HepG2 (cell line): ENCODE measurements at regions not wholly inside any gene's neighbourhood (a gene's known extent, or its start where the extent isn't known, plus 50 kb on each side); places are given as distances from the start of the nearest gene placed in this dataset.

Experiments
- BRD4 ChIP-seq: sonication (generic); formaldehyde crosslinking; IDR thresholded peaks from 2 replicates; pipeline ENCODE4 v1.4.0; 2020; ENCODE audit warnings: missing genetic modification reagents
- CTCF ChIP-seq: sonication (generic); formaldehyde crosslinking; IDR thresholded peaks from 2 replicates; pipeline ENCODE4 v1.5.0; 2020; ENCODE audit warnings: mild to moderate bottlenecking, missing genetic modification reagents, moderate library complexity
- ETS1 ChIP-seq: sonication (generic); formaldehyde crosslinking; IDR thresholded peaks from 2 replicates; pipeline ENCODE4 v1.4.0; 2020; ENCODE audit warnings: missing genetic modification reagents
- EZH2 ChIP-seq: conservative IDR thresholded peaks from 2 replicates; pipeline ENCODE4 v1.6.1; 2012; ENCODE audit warnings: mild to moderate bottlenecking, low read depth, low read length, moderate library complexity
- KDM1A ChIP-seq: IDR thresholded peaks from 2 replicates; pipeline ENCODE4 v1.6.1; 2016; ENCODE audit warnings: missing compliant biosample characterization
- MXD1 ChIP-seq: sonication (generic); formaldehyde crosslinking; IDR thresholded peaks from 2 replicates; pipeline ENCODE4 v1.4.0; 2020; ENCODE audit warnings: mild to moderate bottlenecking, missing genetic modification reagents
- PRDM10 ChIP-seq: sonication (generic); formaldehyde crosslinking; IDR thresholded peaks from 2 replicates; pipeline ENCODE4 v1.4.0; 2020; ENCODE audit warnings: low read depth, missing genetic modification reagents
- SMAD1 ChIP-seq: sonication (generic); formaldehyde crosslinking; IDR thresholded peaks from 2 replicates; pipeline ENCODE4 v1.4.0; 2020; ENCODE audit warnings: missing genetic modification reagents, low read depth, mild to moderate bottlenecking, borderline replicate concordance
- XRCC5 ChIP-seq: fragments of 200-400 bp; formaldehyde crosslinking; optimal IDR thresholded peaks from 2 replicates; pipeline ENCODE3; 2017; ENCODE audit warnings: mild to moderate bottlenecking, low read length
- ZFX ChIP-seq: sonication (generic); formaldehyde crosslinking; IDR thresholded peaks from 2 replicates; pipeline ENCODE4 v1.4.0; 2020; ENCODE audit warnings: mild to moderate bottlenecking, low read depth, missing genetic modification reagents, moderate library complexity
- ZNF274 ChIP-seq: sonication (generic); formaldehyde crosslinking; IDR thresholded peaks from 2 replicates; pipeline ENCODE4 v1.5.1; 2020; ENCODE audit warnings: mild to moderate bottlenecking, missing genetic modification reagents
- ZNF510 ChIP-seq: sonication (generic); formaldehyde crosslinking; IDR thresholded peaks from 2 replicates; pipeline ENCODE4 v1.4.0; 2020; ENCODE audit warnings: low read depth, mild to moderate bottlenecking, missing genetic modification reagents
- ZNF766 ChIP-seq: sonication (generic); formaldehyde crosslinking; IDR thresholded peaks from 2 replicates; pipeline ENCODE4 v1.5.0; 2020; ENCODE audit warnings: missing genetic modification reagents, borderline replicate concordance
- ZSCAN30 ChIP-seq: sonication (generic); formaldehyde crosslinking; IDR thresholded peaks from 2 replicates; pipeline ENCODE4 v1.5.0; 2020; ENCODE audit warnings: mild to moderate bottlenecking, missing genetic modification reagents

- TF ChIP-seq CTCF (CRISPR knock-in tag) (no peak), ZNF510 (CRISPR knock-in tag) (no peak), ZNF274 (no peak), SMAD1 (CRISPR knock-in tag) (no peak), BRD4 (CRISPR knock-in tag) (no peak), ZNF766 (CRISPR knock-in tag) (no peak), MXD1 (CRISPR knock-in tag) (no peak), ZFX (no peak), XRCC5 (no peak), EZH2 (no peak), PRDM10 (CRISPR knock-in tag) (no peak), ETS1 (CRISPR knock-in tag) (no peak), KDM1A (CRISPR knock-in tag) (no peak), ZSCAN30 (CRISPR knock-in tag) (no peak)
These were observed 109.7 kb downstream of the P2RY1 start for GRCh38 chr3:152944671-152945070.
